Activated gamma-delta T cell treated with Interleukin-2 at 50 U/mL for 16 hours (primary cell): ENCODE measurements at regions not wholly inside any gene's neighbourhood (a gene's known extent, or its start where the extent isn't known, plus 50 kb on each side); places are given as distances from the start of the nearest gene placed in this dataset.

Source experiments
- DNase-seq: peaks from one replicate; pipeline ENCODE4 v3.0.0-alpha.2; 2020

GRCh38 chr22:48173773-48174160, 1411.3 kb downstream of the TBC1D22A start:
- no peak for DNase-seq

GRCh38 chr22:48173061-48173772, 1410.8 kb downstream of the TBC1D22A start:
- no peak for DNase-seq

GRCh38 chr22:48171271-48171691, 1408.8 kb downstream of the TBC1D22A start:
- no peak for DNase-seq

GRCh38 chr22:48169227-48169626, 1406.8 kb downstream of the TBC1D22A start:
- DNase-seq = no peak

GRCh38 chr22:48167238-48167637, 1404.8 kb downstream of the TBC1D22A start:
- DNase-seq = no peak

GRCh38 chr22:48161298-48161697, 1398.8 kb downstream of the TBC1D22A start:
- no peak for DNase-seq

GRCh38 chr22:48157676-48158075, 1395.2 kb downstream of the TBC1D22A start:
- DNase-seq = no peak

GRCh38 chr22:48156603-48157355, 1394.3 kb downstream of the TBC1D22A start:
- DNase-seq = no peak

- no peak for DNase-seq
Measured at GRCh38 chr22:48155446-48155845, 1393.0 kb downstream of the TBC1D22A start.

- no peak for DNase-seq
Measured at GRCh38 chr22:48154943-48155240, 1392.4 kb downstream of the TBC1D22A start.

- DNase-seq = no peak
Measured at GRCh38 chr22:48154169-48154942, 1391.9 kb downstream of the TBC1D22A start.

GRCh38 chr22:48153726-48154125, 1391.3 kb downstream of the TBC1D22A start:
- no peak for DNase-seq

- no peak for DNase-seq
Measured at GRCh38 chr22:48152916-48153315, 1390.5 kb downstream of the TBC1D22A start.

GRCh38 chr22:48152164-48152775, 1389.8 kb downstream of the TBC1D22A start:
- DNase-seq = no peak

- no peak for DNase-seq
Measured at GRCh38 chr22:48151641-48152040, 1389.2 kb downstream of the TBC1D22A start.

- DNase-seq = no peak
Measured at GRCh38 chr22:48147831-48148230, 1385.4 kb downstream of the TBC1D22A start.

GRCh38 chr22:48147404-48147803, 1385.0 kb downstream of the TBC1D22A start:
- no peak for DNase-seq

GRCh38 chr22:48146426-48146825, 1384.0 kb downstream of the TBC1D22A start:
- no peak for DNase-seq

GRCh38 chr22:48145738-48146137, 1383.3 kb downstream of the TBC1D22A start:
- no peak for DNase-seq

GRCh38 chr22:48144318-48144717, 1381.9 kb downstream of the TBC1D22A start:
- no peak for DNase-seq

- DNase-seq = no peak
Measured at GRCh38 chr22:48143856-48144255, 1381.4 kb downstream of the TBC1D22A start.

GRCh38 chr22:48142388-48142787, 1379.9 kb downstream of the TBC1D22A start:
- DNase-seq = no peak

- DNase-seq = no peak
Measured at GRCh38 chr22:48141301-48141700, 1378.9 kb downstream of the TBC1D22A start.
